Kidney epithelial cell (primary cell): ENCODE measurements at regions not wholly inside any gene's neighbourhood (a gene's known extent, or its start where the extent isn't known, plus 50 kb on each side); places are given as distances from the start of the nearest gene placed in this dataset.

ENCODE experiments used
- DNase-seq: peaks from one replicate; pipeline ENCODE4 v3.0.0-alpha.2; 2010; ENCODE audit warnings: low read depth
- H3K27me3 ChIP-seq: 2 replicates; pipeline ENCODE4 v1.6.0; 2011; ENCODE audit warnings: low read length; ENCODE audit not compliant: control insufficient read depth, insufficient read depth
- H3K36me3 ChIP-seq: 2 replicates; pipeline ENCODE4 v1.5.1; 2011; ENCODE audit warnings: low read length; ENCODE audit not compliant: control insufficient read depth, insufficient read depth
- H3K4me3 ChIP-seq: 2 replicates; pipeline ENCODE4 v1.5.1; 2011; ENCODE audit warnings: low read depth, mild to moderate bottlenecking, control low read depth, low read length
- CTCF ChIP-seq: IDR thresholded peaks from 2 replicates; pipeline ENCODE4 v1.5.1; 2011; ENCODE audit warnings: mild to moderate bottlenecking, moderate library complexity, low read length, control low read depth, inconsistent platforms; ENCODE audit not compliant: insufficient read depth, poor library complexity, severe bottlenecking

- Histone ChIP-seq H3K36me3 (no peaks in the 10 kb centered on the region), H3K27me3 (no peaks in the 10 kb centered on the region), H3K4me3 (no peak overlapping the region)
- no peak for DNase-seq
- no peak for TF ChIP-seq CTCF
Observed at GRCh38 chr2:123563515-123563914, 461.6 kb upstream of the CNTNAP5 start.

GRCh38 chr2:123566291-123566946 lies 458.7 kb upstream of the CNTNAP5 start:
- H3K27me3 ChIP-seq = no peaks in the 10 kb centered on the region
- H3K36me3 ChIP-seq = no peaks in the 10 kb centered on the region
- DNase-seq = no peak
- no peak for TF ChIP-seq CTCF
- H3K4me3 ChIP-seq = no peak overlapping the region

GRCh38 chr2:123578016-123578415 lies 447.1 kb upstream of the CNTNAP5 start:
- TF ChIP-seq CTCF = no peak
- Histone ChIP-seq H3K4me3 (no peak overlapping the region), H3K27me3 (no peaks in the 10 kb centered on the region), H3K36me3 (no peaks in the 10 kb centered on the region)
- no peak for DNase-seq

- Histone ChIP-seq H3K4me3 (no peak overlapping the region), H3K27me3 (no peaks in the 10 kb centered on the region), H3K36me3 (no peaks in the 10 kb centered on the region)
- DNase-seq = no peak
- no peak for TF ChIP-seq CTCF
Observed at GRCh38 chr2:123596621-123597020, 428.5 kb upstream of the CNTNAP5 start.

GRCh38 chr2:123597988-123598387 lies 427.1 kb upstream of the CNTNAP5 start:
- Histone ChIP-seq H3K27me3 (no peaks in the 10 kb centered on the region), H3K36me3 (no peaks in the 10 kb centered on the region), H3K4me3 (no peak overlapping the region)
- no peak for DNase-seq
- no peak for TF ChIP-seq CTCF

- Histone ChIP-seq H3K27me3 (no peaks in the 10 kb centered on the region), H3K4me3 (no peak overlapping the region), H3K36me3 (no peaks in the 10 kb centered on the region)
- no peak for DNase-seq
- no peak for TF ChIP-seq CTCF
Observed at GRCh38 chr2:123606631-123607030, 418.5 kb upstream of the CNTNAP5 start.
